Caco-2 (cell line): ENCODE measurements at regions not wholly inside any gene's neighbourhood (a gene's known extent, or its start where the extent isn't known, plus 50 kb on each side); places are given as distances from the start of the nearest gene placed in this dataset.

Source experiments
- BruUV-seq: library from RNA; stranded (reverse); fragments of 400-500 nt; replicated peaks from 2 replicates; lab custom pipeline; 2021; lab: Mats Ljungman, UMichigan
- CTCF ChIA-PET: fragments of 300-600 bp; sonication (Branson Sonifier 250); formaldehyde crosslinking; loops from one replicate; lab custom pipeline; 2022; ENCODE audit warnings: antibody characterized with exemption; lab: Charles Lee
- POLR2A ChIA-PET: fragments of 300-600 bp; sonication (Branson Sonifier 250); formaldehyde crosslinking; loops from one replicate; lab custom pipeline; 2022; ENCODE audit warnings: antibody characterized with exemption; lab: Charles Lee
- DNase-seq, 2 experiments: peaks; one replicate each; pipeline versions ENCODE4 v3.0.0 to v3.0.0-alpha.2; 2020 to 2022
- H3K27me3 ChIP-seq: replicated peaks from 2 replicates; pipeline ENCODE4 v1.6.0; 2011; ENCODE audit warnings: low read length; ENCODE audit not compliant: control insufficient read depth, insufficient read depth
- H3K36me3 ChIP-seq: 2 replicates; pipeline ENCODE4 v1.5.1; 2011; ENCODE audit warnings: low read length; ENCODE audit not compliant: control insufficient read depth, insufficient read depth
- H3K4me1 ChIP-seq: fragments of 250-450 bp; sonication (Bioruptor Pico); 2 replicates; pipeline ENCODE4 v1.5.1; 2020; ENCODE audit warnings: mild to moderate bottlenecking
- H3K4me3 ChIP-seq: 2 replicates; pipeline ENCODE4 v1.5.1; 2011; ENCODE audit warnings: low read depth, mild to moderate bottlenecking, control low read depth, low read length
- H3K9me3 ChIP-seq: fragments of 250-450 bp; sonication (Bioruptor Pico); 2 replicates; pipeline ENCODE4 v1.5.1; 2020; ENCODE audit warnings: mild to moderate bottlenecking, moderate library complexity
- H3K27ac Mint-ChIP-seq: one replicate; pipeline ENCODE4 v1.8.0; 2022; ENCODE audit warnings: mixed read lengths; ENCODE audit not compliant: unreplicated experiment
- H3K27me3 Mint-ChIP-seq: one replicate; pipeline ENCODE4 v1.8.0; 2022; ENCODE audit warnings: mixed read lengths; ENCODE audit not compliant: insufficient read depth, unreplicated experiment
- H3K36me3 Mint-ChIP-seq: one replicate; pipeline ENCODE4 v1.8.0; 2022; ENCODE audit warnings: mild to moderate bottlenecking, mixed read lengths; ENCODE audit not compliant: insufficient read depth, unreplicated experiment
- H3K4me1 Mint-ChIP-seq: one replicate; pipeline ENCODE4 v1.8.0; 2022; ENCODE audit warnings: low read depth, mixed read lengths; ENCODE audit not compliant: unreplicated experiment
- H3K4me3 Mint-ChIP-seq: one replicate; pipeline ENCODE4 v1.8.0; 2022; ENCODE audit warnings: mild to moderate bottlenecking, moderate library complexity, mixed read lengths; ENCODE audit not compliant: unreplicated experiment
- H3K9me3 Mint-ChIP-seq: one replicate; pipeline ENCODE4 v1.8.0; 2022; ENCODE audit warnings: mixed read lengths; ENCODE audit not compliant: unreplicated experiment
- CTCF ChIP-seq, 2 experiments: fragments of 200-600 bp in 1 of 2; IDR thresholded peaks; 1 replicate in 1 of 2; 2 replicates in 1 of 2; pipeline versions ENCODE4 v1.5.1 to v1.8.0; 2011 to 2022; ENCODE audit warnings: antibody characterized with exemption in 1 of 2, control low read depth in 1 of 2, inconsistent platforms in 1 of 2, low read depth in 1 of 2, low read length in 1 of 2, mild to moderate bottlenecking in 1 of 2, moderate library complexity in 1 of 2; ENCODE audit not compliant: insufficient read depth in 1 of 2, severe bottlenecking in 1 of 2, unreplicated experiment in 1 of 2
- intact Hi-C: fragments of 100-400 bp; cut with micrococcal nuclease; formaldehyde crosslinking; loops from one replicate; pipeline ENCODE4 v1.10.0; 2022; ENCODE audit not compliant: unreplicated experiment

GRCh38 chr18:51545446-51545845, 348.0 kb upstream of the MEX3C start:
- H3K36me3 Mint-ChIP-seq: no peaks in the 10 kb centered on the region
- no TSS peak for BruUV-seq
- H3K27ac Mint-ChIP-seq: no peak overlapping the region
- Histone ChIP-seq H3K36me3 (no peaks in the 10 kb centered on the region), H3K27me3 (no peaks in the 10 kb centered on the region), H3K4me1 (no peaks in the 10 kb centered on the region), H3K9me3 (no peaks in the 10 kb centered on the region), H3K4me3 (no peak overlapping the region)
- H3K4me3 Mint-ChIP-seq: no peak overlapping the region
- no peak for TF ChIP-seq CTCF (IDR thresholded peaks at IDR 0.05; ENCODE audit: insufficient read depth in 1 of 2, low read depth in 1 of 2, low read length in 1 of 2, severe bottlenecking in 1 of 2, unreplicated experiment in 1 of 2)
- ChIA-PET CTCF (no interaction called here), POLR2A (no interaction called here)
- H3K4me1 Mint-ChIP-seq: no peaks in the 10 kb centered on the region
- DNase-seq: no peak
- H3K27me3 Mint-ChIP-seq: no peaks in the 10 kb centered on the region
- no peaks in the 10 kb centered on the region for H3K9me3 Mint-ChIP-seq
- intact Hi-C loops: no loop called here

- intact Hi-C loops: no loop called here
- Histone ChIP-seq H3K36me3 (no peaks in the 10 kb centered on the region), H3K4me1 (no peaks in the 10 kb centered on the region), H3K4me3 (no peak overlapping the region), H3K9me3 (no peaks in the 10 kb centered on the region), H3K27me3 (no peaks in the 10 kb centered on the region)
- no TSS peak for BruUV-seq
- Mint-ChIP-seq H3K4me1 (no peaks in the 10 kb centered on the region), H3K36me3 (no peaks in the 10 kb centered on the region), H3K4me3 (no peak overlapping the region), H3K27me3 (peaks cover 3% of the 10 kb centered on the region), H3K27ac (no peak overlapping the region), H3K9me3 (no peaks in the 10 kb centered on the region)
- no peak for TF ChIP-seq CTCF (IDR thresholded peaks at IDR 0.05; ENCODE audit: insufficient read depth in 1 of 2, low read depth in 1 of 2, low read length in 1 of 2, severe bottlenecking in 1 of 2, unreplicated experiment in 1 of 2)
- POLR2A ChIA-PET: no interaction called here
- CTCF ChIA-PET: no interaction called here
- DNase-seq: no peak
Observed at GRCh38 chr18:51559198-51559901, 361.9 kb upstream of the MEX3C start.

- Histone ChIP-seq H3K4me3 (no peak overlapping the region), H3K27me3 (no peaks in the 10 kb centered on the region), H3K36me3 (no peaks in the 10 kb centered on the region), H3K4me1 (no peaks in the 10 kb centered on the region), H3K9me3 (no peaks in the 10 kb centered on the region)
- no peak for TF ChIP-seq CTCF (IDR thresholded peaks at IDR 0.05; ENCODE audit: insufficient read depth in 1 of 2, low read depth in 1 of 2, low read length in 1 of 2, severe bottlenecking in 1 of 2, unreplicated experiment in 1 of 2)
- ChIA-PET POLR2A (no interaction called here), CTCF (no interaction called here)
- H3K4me3 Mint-ChIP-seq: no peak overlapping the region
- DNase-seq: no peak
- H3K27me3 Mint-ChIP-seq: peaks cover 3% of the 10 kb centered on the region
- intact Hi-C loops: no loop called here
- H3K4me1 Mint-ChIP-seq: no peaks in the 10 kb centered on the region
- no peaks in the 10 kb centered on the region for H3K9me3 Mint-ChIP-seq
- no TSS peak for BruUV-seq
- no peaks in the 10 kb centered on the region for H3K36me3 Mint-ChIP-seq
- no peak overlapping the region for H3K27ac Mint-ChIP-seq
Observed at GRCh38 chr18:51559902-51560287, 362.4 kb upstream of the MEX3C start.
